Left forelimb (tissue), 1 donor: ENCODE measurements at regions not wholly inside any gene's neighbourhood (a gene's known extent, or its start where the extent isn't known, plus 50 kb on each side); places are given as distances from the start of the nearest gene placed in this dataset.

Experiments used
- DNase-seq: peaks from one replicate; pipeline ENCODE4 v3.0.0-alpha.2; 2018; ENCODE audit warnings: low spot score

DNA sequence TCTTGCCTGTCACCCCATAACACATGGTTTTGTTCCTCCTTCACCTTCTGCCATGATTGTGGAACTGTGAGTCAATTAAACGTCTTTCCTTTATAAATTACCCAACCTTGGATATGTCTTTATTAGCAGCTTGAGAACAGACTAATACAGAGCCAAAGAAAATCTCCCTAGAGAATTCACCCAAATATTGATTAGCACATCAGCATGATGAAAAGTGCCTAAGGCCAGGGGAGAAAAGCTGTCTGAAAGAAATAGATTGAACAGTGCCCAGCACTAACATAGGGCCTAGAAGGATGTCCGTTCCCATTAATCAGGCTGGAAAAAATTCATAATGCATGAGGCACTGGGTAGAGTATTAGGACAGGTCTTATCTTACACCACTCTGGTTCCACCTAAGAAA, 111.9 kb upstream of the CALN1 start:
- DNase-seq: no peak

DNA sequence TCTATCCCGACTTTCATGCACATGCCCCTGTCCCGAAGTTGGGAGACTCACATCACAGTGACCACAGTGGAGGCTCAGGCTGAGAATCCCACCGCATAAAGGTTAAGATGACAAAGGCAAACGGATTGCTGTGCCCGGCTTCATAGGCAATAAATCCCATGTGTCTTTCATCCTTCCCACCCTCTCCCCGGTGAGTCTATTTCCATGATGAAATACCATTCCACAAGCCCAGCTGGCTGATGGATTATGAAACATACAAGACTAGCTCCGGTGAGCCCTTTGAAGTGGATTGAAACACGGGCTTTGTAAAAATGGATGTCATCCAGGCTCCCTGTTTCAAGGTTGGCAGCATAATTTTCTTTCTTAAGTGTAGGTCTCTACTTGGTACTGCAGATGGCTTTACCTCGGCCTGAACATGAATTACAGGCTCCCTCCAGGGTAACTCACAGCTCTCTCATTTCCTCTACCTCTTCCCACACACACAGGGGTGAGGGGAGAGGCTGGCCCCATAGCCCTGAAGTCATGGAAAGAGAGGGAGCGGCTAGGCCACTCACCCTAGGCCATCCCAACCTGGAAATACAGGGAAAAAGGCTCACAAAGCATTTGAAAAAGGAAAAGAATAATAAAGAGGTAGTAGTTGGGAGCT, 92.0 kb upstream of the CALN1 start:
- DNase-seq: no peak

DNA sequence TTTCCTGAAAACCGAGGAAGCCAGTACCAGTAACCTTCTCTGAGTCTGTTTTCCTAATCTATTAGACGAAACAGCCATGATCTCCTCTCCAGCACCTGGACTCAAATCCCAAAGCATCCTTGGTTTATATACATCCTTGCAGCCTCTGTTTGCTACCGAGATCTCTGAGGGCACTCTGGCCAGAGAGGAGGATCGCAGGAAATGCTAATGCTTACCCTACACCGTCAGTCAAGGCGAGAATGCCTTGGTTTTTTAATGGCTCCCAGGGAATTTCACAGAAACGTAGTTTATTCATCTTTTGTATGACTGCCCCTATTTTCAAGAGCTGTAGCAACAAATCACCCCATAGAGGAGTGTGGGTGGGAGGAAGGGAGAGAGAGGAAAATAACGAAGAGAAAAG, 91.5 kb upstream of the CALN1 start:
- DNase-seq: no peak

DNA sequence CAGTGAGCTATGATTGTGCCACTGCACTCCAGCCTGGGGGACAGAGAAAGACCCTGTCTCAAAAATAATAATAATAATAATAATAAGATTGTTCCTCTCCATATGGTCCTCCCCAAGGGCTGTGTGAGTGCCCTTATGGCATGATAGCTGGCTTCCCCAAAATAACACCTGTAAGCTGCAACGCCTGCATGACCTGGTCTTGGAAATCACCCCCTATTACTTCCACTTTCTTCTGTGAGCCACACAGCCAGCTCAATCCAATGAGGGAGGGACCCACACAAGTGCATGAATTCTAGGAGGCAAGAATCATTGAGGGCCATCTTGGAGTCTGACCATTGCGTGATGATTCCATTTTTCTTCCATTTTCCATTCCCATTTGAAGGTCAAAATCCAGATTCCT, 82.7 kb upstream of the CALN1 start:
- DNase-seq: no peak

DNA sequence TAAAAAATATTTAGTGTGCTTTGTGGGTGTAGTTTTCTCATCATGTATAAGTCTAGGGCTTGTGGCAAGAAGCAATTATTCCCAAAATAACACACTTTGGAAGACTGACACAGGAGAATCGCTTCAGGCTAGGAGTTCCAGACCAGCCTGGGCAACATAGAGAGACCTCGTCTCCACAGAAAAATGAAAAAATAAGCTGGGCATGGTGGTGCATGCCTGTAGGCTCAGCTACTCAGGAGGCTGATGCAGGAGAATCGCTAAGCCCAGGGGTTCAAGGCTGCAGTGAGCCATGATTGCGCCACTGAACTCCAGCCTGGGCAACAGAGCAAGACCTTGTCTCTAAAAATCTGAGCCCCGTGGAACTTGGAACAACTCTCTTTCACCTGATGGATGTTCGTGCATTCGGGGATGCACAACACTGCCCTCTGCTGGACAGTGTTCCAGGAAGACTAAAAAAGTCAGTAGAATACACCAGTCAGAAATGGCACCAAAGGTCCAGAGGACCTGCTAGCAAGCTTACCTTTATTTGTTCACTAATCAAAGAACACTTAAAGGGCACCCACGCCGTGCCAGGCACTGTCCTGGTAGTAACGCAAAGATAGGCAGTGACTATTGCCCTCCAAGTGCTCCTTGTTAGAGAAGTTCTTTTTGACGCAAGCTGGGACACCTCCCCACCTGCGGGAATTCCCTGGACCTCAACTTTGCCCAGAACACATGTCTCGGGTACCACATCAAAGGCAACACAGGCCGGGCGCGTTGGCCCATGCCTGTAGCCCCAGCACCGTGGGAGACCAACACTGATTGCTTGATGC, 81.9 kb upstream of the CALN1 start:
- no peak for DNase-seq

DNA sequence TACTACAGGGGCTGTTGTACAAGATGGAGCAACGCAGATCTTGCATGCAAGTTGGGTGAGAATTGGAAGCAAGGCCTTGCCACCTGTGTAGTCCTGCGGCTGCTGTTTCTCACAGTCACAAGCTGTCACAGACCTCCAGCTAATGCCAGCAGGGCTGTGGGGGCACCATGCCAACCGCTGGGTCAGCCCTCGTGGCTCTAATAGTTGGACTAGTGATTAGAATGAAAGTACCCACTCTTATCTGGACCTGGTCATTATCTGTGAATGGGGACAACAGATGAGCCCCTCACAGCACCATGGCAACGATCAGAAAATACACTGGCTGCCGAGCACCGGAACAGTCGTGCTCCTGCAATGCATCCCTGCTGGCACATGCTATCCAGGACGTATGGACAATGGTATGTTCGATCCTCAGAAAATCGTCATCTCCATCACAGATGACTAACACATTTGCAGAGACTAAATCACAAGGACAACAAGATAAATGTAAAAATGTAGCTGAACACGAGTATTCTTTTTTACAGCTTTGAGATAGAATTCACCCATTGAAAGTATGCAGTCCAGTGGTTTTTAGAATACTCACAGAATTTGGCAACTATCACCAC, 80.4 kb upstream of the CALN1 start:
- no peak for DNase-seq

DNA sequence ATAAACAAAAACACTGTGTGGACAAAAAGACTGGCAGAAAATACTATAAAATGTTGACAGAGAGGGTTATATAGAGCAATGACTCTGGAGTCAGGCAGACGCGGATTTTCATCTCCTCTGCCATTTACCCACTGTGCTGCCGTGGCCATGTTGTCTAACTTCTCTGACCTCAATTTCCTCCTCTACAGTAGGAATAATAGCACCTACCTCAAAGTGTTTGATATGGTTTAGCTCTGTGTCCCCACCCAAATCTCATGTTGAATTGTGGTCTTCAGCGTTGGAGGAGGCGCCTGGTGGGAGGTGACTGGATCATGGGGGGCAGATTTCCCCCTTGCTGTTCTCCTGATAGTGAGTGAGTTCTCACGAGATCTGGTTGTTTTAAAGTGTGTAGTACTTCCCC, 78.2 kb upstream of the CALN1 start:
- DNase-seq: no peak

DNA sequence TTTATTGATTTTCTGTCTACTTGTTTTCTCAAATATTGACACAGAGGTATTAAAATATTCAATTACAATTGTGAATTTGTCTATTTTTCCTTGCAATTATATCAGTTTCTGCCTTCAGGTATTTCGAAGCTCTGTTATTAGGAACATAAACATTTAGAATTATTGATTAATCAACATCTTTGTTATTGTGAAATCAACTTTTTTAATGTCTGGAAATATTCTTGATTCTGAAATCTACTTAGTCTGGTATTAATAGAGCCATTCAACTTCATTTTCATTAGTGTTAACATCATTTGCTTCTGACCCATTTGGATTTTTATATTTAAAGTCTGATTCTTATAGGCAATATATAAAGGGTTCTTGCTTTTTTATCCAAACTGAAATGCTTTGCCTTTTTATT, 69.8 kb upstream of the CALN1 start:
- DNase-seq: no peak

DNA sequence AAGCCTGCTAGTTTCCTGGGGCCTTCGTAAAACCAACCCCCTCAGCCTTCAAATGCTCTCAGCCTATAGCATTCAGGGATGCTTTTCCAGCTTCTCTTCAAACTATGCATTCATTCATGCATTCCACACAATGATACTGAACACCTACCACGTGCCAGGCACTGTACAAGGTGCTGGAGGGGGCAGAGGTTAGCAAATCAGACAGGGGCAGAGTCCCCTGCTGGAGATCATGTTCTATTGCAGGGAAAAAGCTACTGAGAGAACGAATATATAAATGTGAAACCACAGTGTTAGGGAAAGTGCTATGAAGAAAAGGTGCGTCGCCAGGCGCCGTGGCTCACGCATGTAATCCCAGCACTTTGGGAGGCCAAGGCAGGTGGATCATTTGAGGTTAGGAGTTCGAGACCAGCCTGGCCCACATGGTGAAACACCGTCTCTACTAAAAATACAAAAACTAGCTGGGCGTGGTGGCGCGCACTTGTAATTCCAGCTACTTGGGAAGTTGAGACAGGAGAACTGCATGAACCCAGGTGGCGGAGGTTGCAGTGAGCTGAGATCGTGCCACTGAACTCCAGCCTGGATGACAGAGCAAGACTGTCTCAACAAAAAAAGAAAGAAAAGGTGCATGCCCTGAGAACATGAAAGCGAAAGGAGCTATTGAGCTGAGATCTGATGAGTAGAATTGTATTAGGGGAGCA, 64.6 kb upstream of the CALN1 start:
- no peak for DNase-seq

DNA sequence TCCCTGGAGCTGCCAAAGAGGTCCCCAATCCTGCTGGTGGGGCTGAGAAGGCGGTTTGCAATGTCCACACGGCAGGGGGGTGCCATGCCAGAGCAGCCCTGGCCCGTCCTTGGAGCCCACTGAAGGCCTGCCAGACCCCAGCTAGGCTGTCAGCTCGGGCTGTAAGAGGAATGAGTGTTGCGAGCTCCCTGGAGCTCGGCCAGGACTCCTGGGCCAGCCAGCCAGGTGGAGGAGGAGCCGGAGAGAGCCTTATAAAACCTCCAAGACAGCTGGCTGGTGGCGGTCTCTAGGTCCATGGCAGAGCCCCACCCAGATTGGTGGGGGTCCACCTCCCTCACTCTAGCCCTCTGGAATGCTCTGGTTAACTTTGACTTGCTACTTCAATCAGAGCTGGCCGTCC, 55.1 kb upstream of the CALN1 start:
- peak; percentile 37 for DNase-seq

DNA sequence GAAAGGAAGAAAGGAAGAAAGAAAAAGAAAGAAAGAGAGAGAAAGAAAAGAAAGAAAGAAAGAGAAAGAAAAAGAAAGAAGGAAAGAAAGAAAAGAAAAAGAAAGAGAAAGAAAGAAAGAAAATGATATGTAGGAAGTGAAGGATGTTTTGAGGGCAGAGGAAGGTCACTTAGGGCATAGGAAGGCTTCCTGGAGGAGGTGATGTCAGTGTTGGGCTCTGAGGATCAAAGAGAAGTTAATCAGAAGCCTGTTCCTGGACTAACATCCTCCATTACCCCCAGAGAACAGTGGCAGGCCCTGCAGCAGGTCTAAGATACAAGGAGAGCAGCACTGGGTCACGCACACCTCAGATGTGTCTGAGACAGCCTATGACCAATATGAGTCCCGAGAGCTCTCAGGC, 54.7 kb upstream of the CALN1 start:
- DNase-seq: no peak

DNA sequence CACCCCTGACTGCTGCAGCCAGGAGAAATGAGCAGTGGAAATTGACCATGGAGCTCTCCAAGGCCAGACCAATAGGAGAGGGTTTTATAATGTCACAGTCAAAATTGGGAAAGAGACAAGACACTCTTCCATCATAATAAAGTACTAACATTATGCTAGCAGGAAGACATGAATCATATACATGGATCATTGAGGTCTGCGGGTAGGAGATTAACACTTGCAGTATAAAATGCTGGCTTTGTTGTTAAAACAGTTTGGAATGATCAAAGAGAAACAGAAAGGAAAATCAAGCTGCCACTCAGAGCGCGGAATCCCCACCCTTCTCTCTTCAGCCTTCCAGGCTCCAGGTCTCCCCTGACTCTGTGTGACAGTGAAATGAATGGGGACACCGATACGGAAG, 53.4 kb upstream of the CALN1 start:
- no peak for DNase-seq

DNA sequence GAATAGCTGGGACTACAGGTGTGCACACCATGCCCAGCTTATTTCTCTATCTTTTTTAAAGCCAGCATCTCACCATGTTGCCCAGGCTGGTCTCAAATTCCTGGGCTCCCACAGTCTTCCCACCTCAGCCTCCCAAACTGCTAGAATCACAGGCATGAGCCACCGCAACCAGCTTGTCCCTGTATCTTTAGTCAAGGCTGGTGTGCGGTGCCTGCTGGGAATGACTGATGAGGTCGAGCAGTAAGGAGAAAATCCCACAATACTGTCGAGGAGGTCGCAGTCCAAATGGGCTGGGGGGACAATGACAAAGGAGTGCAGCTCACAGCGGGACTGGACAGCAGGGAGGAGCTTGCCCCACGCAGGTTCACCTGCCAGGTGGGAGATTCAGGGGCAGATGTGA, 50.2 kb upstream of the CALN1 start:
- DNase-seq: peak; percentile 30
